H9 (cell line): ENCODE measurements at regions not wholly inside any gene's neighbourhood (a gene's known extent, or its start where the extent isn't known, plus 50 kb on each side); places are given as distances from the start of the nearest gene placed in this dataset.

Source experiments
- DNase-seq: peaks from one replicate; pipeline ENCODE4 v3.0.0-alpha.2; 2017
- H2AFZ ChIP-seq: one replicate; pipeline ENCODE4 v1.6.1; 2013; ENCODE audit warnings: mild to moderate bottlenecking, low read length, control low read depth, moderate library complexity
- H2AK5ac ChIP-seq: 2 replicates; pipeline ENCODE4 v1.6.1; 2013; ENCODE audit warnings: low read length, control low read depth, mixed read lengths; ENCODE audit not compliant: insufficient read length
- H2BK120ac ChIP-seq: one replicate; pipeline ENCODE4 v1.6.1; 2013; ENCODE audit warnings: low read depth, mild to moderate bottlenecking, low read length, control low read depth, inconsistent platforms; ENCODE audit not compliant: poor library complexity, severe bottlenecking
- H2BK12ac ChIP-seq: 2 replicates; pipeline ENCODE4 v1.6.1; 2013; ENCODE audit warnings: low read length, control low read depth, mixed read lengths, low read depth; ENCODE audit not compliant: insufficient read length
- H2BK15ac ChIP-seq: 2 replicates; pipeline ENCODE4 v1.6.1; 2013; ENCODE audit warnings: low read depth, low read length, control low read depth
- H2BK20ac ChIP-seq: one replicate; pipeline ENCODE4 v1.6.1; 2013; ENCODE audit warnings: low read depth, mild to moderate bottlenecking, low read length, control low read depth, inconsistent platforms; ENCODE audit not compliant: poor library complexity, severe bottlenecking
- H2BK5ac ChIP-seq: 2 replicates; pipeline ENCODE4 v1.6.1; 2013; ENCODE audit warnings: low read length, control low read depth, mixed read lengths; ENCODE audit not compliant: insufficient read length
- H3K14ac ChIP-seq: 2 replicates; pipeline ENCODE4 v1.6.1; 2013; ENCODE audit warnings: low read length, control low read depth; ENCODE audit not compliant: insufficient read depth
- H3K18ac ChIP-seq: 2 replicates; pipeline ENCODE4 v1.6.1; 2013; ENCODE audit warnings: low read depth, mild to moderate bottlenecking, mixed read lengths, low read length, control low read depth; ENCODE audit not compliant: insufficient read length
- H3K23ac ChIP-seq: 2 replicates; pipeline ENCODE4 v1.6.1; 2013; ENCODE audit warnings: low read length, control low read depth, mixed read lengths, low read depth; ENCODE audit not compliant: insufficient read length
- H3K23me2 ChIP-seq: 2 replicates; pipeline ENCODE4 v1.6.1; 2013; ENCODE audit warnings: low read depth, mild to moderate bottlenecking, mixed read lengths, low read length, control low read depth; ENCODE audit not compliant: insufficient read length, poor library complexity, severe bottlenecking
- H3K27ac ChIP-seq: 2 replicates; pipeline ENCODE4 v1.5.1; 2013; ENCODE audit warnings: low read length, control low read depth, mixed read lengths, low read depth; ENCODE audit not compliant: insufficient read length
- H3K27me3 ChIP-seq: 2 replicates; pipeline ENCODE4 v1.6.1; 2013; ENCODE audit warnings: low read length, control low read depth, inconsistent platforms; ENCODE audit not compliant: insufficient read depth
- H3K4ac ChIP-seq: 2 replicates; pipeline ENCODE4 v1.6.1; 2013; ENCODE audit warnings: low read depth, mild to moderate bottlenecking, control low read depth, inconsistent platforms, low read length, moderate library complexity
- H3K4me1 ChIP-seq: 2 replicates; pipeline ENCODE4 v1.6.1; 2013; ENCODE audit warnings: low read length, control low read depth, inconsistent platforms; ENCODE audit not compliant: insufficient read depth
- H3K4me2 ChIP-seq: 2 replicates; pipeline ENCODE4 v1.6.1; 2013; ENCODE audit warnings: low read length, control low read depth, mixed read lengths; ENCODE audit not compliant: insufficient read length, insufficient read depth
- H3K56ac ChIP-seq: 2 replicates; pipeline ENCODE4 v1.6.1; 2013; ENCODE audit warnings: low read depth, mild to moderate bottlenecking, mixed read lengths, low read length, control low read depth; ENCODE audit not compliant: insufficient read length
- H3K79me1 ChIP-seq: 2 replicates; pipeline ENCODE4 v1.6.1; 2013; ENCODE audit warnings: low read depth, mild to moderate bottlenecking, moderate library complexity, low read length, control low read depth, inconsistent platforms; ENCODE audit not compliant: insufficient read depth, poor library complexity, severe bottlenecking
- H3K79me2 ChIP-seq: 2 replicates; pipeline ENCODE4 v1.6.1; 2013; ENCODE audit warnings: low read length, control low read depth, inconsistent platforms; ENCODE audit not compliant: insufficient read depth
- H3K9ac ChIP-seq: 2 replicates; pipeline ENCODE4 v1.6.1; 2013; ENCODE audit warnings: low read length, control low read depth, mixed read lengths; ENCODE audit not compliant: insufficient read length; ENCODE audit errors: extremely low read depth
- H3K9me3 ChIP-seq: one replicate; pipeline ENCODE4 v1.6.1; 2013; ENCODE audit warnings: low read depth, low read length, inconsistent platforms; ENCODE audit not compliant: control insufficient read depth
- H3T11ph ChIP-seq: one replicate; pipeline ENCODE4 v1.6.1; 2013; ENCODE audit warnings: mild to moderate bottlenecking, low read length, control low read depth, inconsistent platforms
- H4K20me1 ChIP-seq: one replicate; pipeline ENCODE4 v1.6.1; 2013; ENCODE audit not compliant: control insufficient read depth, insufficient read length, insufficient read depth
- H4K5ac ChIP-seq: 2 replicates; pipeline ENCODE4 v1.6.1; 2013; ENCODE audit warnings: low read depth, mild to moderate bottlenecking, mixed read lengths, low read length, control low read depth; ENCODE audit not compliant: insufficient read length
- H4K8ac ChIP-seq: replicated peaks from 2 replicates; pipeline ENCODE4 v1.6.1; 2013; ENCODE audit warnings: low read length, control low read depth, mixed read lengths, low read depth; ENCODE audit not compliant: insufficient read length
- H4K91ac ChIP-seq: 2 replicates; pipeline ENCODE4 v1.6.1; 2013; ENCODE audit warnings: low read depth, mild to moderate bottlenecking, moderate library complexity, mixed read lengths, low read length, control low read depth; ENCODE audit not compliant: insufficient read length
- H3K27ac Mint-ChIP-seq, 3 experiments: 2 replicates in 2 of 3; 3 replicates in 1 of 3; pipeline ENCODE4 v1.8.0; 2020 to 2021; ENCODE audit warnings: mixed read lengths in 3 of 3, mild to moderate bottlenecking in 1 of 3, moderate library complexity in 1 of 3
- H3K27me3 Mint-ChIP-seq: 2 replicates; pipeline ENCODE4 v1.8.0; 2021; ENCODE audit warnings: low read depth, mild to moderate bottlenecking, moderate library complexity, mixed read lengths
- H3K36me3 Mint-ChIP-seq, 3 experiments: 2 replicates in 2 of 3; 3 replicates in 1 of 3; pipeline ENCODE4 v1.8.0; 2020 to 2021; ENCODE audit warnings: low read depth in 3 of 3, mixed read lengths in 3 of 3; ENCODE audit not compliant: insufficient read depth in 1 of 3
- H3K4me1 Mint-ChIP-seq, 2 experiments: 2 replicates each; pipeline ENCODE4 v1.8.0; 2020; ENCODE audit warnings: mixed read lengths in 2 of 2
- H3K4me3 Mint-ChIP-seq, 2 experiments: 2 replicates in 1 of 2; 3 replicates in 1 of 2; pipeline ENCODE4 v1.8.0; 2020 to 2021; ENCODE audit warnings: mild to moderate bottlenecking in 2 of 2, mixed read lengths in 2 of 2, moderate library complexity in 1 of 2
- H3K9me3 Mint-ChIP-seq, 2 experiments: 2 replicates in 1 of 2; 3 replicates in 1 of 2; pipeline ENCODE4 v1.8.0; 2020; ENCODE audit warnings: mild to moderate bottlenecking in 2 of 2, mixed read lengths in 2 of 2, moderate library complexity in 1 of 2
- CTCF ChIP-seq: fragments of 200-600 bp; sonication (generic); conservative IDR thresholded peaks from 3 replicates; pipeline ENCODE4 v1.8.0; 2021; ENCODE audit warnings: antibody characterized with exemption, mild to moderate bottlenecking
- WGBS: extraction: QIAGEN DNeasy Blood & Tissue Kit; methylation state at CpG from one replicate; pipeline ENCODE4 v1.1.7; 2013; ENCODE audit warnings: missing lambda C conversion rate, low lambda C conversion rate, mixed read lengths; ENCODE audit not compliant: insufficient read length; ENCODE audit errors: extremely low coverage; 5-methylcytosine and 5-hydroxymethylcytosine counted together

DNA sequence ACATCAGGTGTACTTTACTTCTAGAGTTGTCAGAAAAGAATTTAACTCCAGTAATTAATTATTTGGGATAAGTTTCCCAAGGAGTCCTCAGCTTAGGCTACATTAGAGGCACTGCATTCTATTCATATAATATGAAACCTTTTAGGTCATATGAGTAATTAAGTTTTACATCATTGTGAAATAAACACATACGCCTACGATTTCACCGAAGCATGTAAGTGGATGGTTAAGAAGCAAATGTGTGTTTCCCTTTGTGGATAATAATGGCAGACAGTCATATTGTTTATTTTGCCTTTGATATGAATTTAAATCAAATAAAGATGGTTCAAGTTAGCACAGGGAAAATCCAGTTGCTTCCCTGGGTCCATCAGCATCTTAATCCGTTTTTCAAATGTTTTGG, 535.9 kb upstream of the ATP11B start:
- peaks cover 19 to 32% of the 10 kb centered on the region in 2 experiments for H3K4me1 Mint-ChIP-seq
- no peak overlapping the region for H3K4me3 Mint-ChIP-seq
- Histone ChIP-seq H3K4ac (no peak overlapping the region), H3K79me1 (no peaks in the 10 kb centered on the region), H3K14ac (no peak overlapping the region), H3T11ph (no peak overlapping the region), H3K9ac (no peak overlapping the region), H2BK20ac (no peak overlapping the region), H4K20me1 (no peaks in the 10 kb centered on the region), H2BK5ac (no peak overlapping the region), H3K56ac (no peak overlapping the region), H4K8ac (no peak overlapping the region), H2AFZ (no peak overlapping the region), H3K27ac (no peak overlapping the region), H4K5ac (no peak overlapping the region), H2BK15ac (no peak overlapping the region), H3K18ac (no peak overlapping the region), H4K91ac (no peak overlapping the region), H3K9me3 (no peaks in the 10 kb centered on the region), H3K27me3 (no peaks in the 10 kb centered on the region), H3K23me2 (no peaks in the 10 kb centered on the region), H2AK5ac (no peak overlapping the region), H2BK12ac (no peak overlapping the region), H3K23ac (no peak overlapping the region), H3K4me2 (no peak overlapping the region), H3K79me2 (no peaks in the 10 kb centered on the region), H3K4me1 (peaks cover 2% of the 10 kb centered on the region; the same call in 1 of the 2 replicates), H2BK120ac (no peak overlapping the region)
- no peak for TF ChIP-seq CTCF
- WGBS: no CpG with 5 or more reads among the region's 4 CpGs
- no peaks in the 10 kb centered on the region for H3K36me3 Mint-ChIP-seq
- no peak overlapping the region for H3K27ac Mint-ChIP-seq
- no peaks in the 10 kb centered on the region for H3K27me3 Mint-ChIP-seq
- DNase-seq: no peak
- H3K9me3 Mint-ChIP-seq: no peaks in the 10 kb centered on the region
